ENCODE measurements at regions not wholly inside any gene's neighbourhood (a gene's known extent, or its start where the extent isn't known, plus 50 kb on each side); places are given as distances from the start of the nearest gene placed in this dataset.

- ChIA-PET CTCF (interaction anchor here (1.1 kb wide), 1 partner anchor 11 kb away, joined by 4 read pairs; no protein-coding TSS in a partner anchor), POLR2A (no interaction called here)
- TF ChIP-seq CTCF (IDR thresholded peaks at IDR 0.05; ENCODE audit: control extremely low read depth, extremely low read depth, low read depth, missing control alignments), result no peak
- no peak for DNase-seq (ENCODE audit: extremely low spot score)
Observed at GRCh38 chr5:143642791-143643190, 169.2 kb upstream of the HMHB1 start.

- DNase-seq (ENCODE audit: extremely low spot score), result peak; percentile 30
- TF ChIP-seq CTCF (IDR thresholded peaks at IDR 0.05; ENCODE audit: control extremely low read depth, extremely low read depth, low read depth, missing control alignments), result no peak
- ChIA-PET POLR2A (no interaction called here), CTCF (interaction anchor here (1.1 to 1.9 kb wide), 5 partner anchors 9 to 17 kb away, joined by 3 to 7 read pairs (median 4); no protein-coding TSS in a partner anchor)
Observed at GRCh38 chr5:143641549-143642355, 170.2 kb upstream of the HMHB1 start.

DNA sequence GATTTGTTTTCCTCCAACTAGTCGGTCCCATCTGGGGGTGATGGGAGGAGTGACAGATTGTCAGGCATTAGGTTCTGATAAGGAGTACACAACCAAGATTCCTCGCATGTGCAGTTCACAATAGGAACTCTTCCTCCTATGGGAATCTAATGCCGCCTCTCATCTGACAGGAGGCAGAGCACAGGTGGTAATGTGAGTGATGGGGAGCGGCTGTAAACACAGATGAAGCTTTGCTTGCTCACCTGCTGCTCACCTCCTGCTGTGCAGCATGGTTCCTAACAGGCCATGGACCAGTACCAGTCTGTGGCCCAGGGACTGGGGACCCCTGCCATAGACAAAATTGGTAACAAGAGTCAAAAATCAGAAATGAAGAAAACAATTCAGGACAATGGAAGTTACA, 173.3 kb upstream of the HMHB1 start:
- ChIA-PET POLR2A (no interaction called here), CTCF (no interaction called here)
- no peak for TF ChIP-seq CTCF (IDR thresholded peaks at IDR 0.05; ENCODE audit: control extremely low read depth, extremely low read depth, low read depth, missing control alignments)
- DNase-seq (ENCODE audit: extremely low spot score), result no peak

- DNase-seq (ENCODE audit: extremely low spot score), result no peak
- ChIA-PET POLR2A (no interaction called here), CTCF (interaction anchor here (0.9 to 1.0 kb wide), 2 partner anchors 12 to 46 kb away, joined by 3 to 4 read pairs; no protein-coding TSS in a partner anchor)
- no peak for TF ChIP-seq CTCF (IDR thresholded peaks at IDR 0.05; ENCODE audit: control extremely low read depth, extremely low read depth, low read depth, missing control alignments)
Observed at GRCh38 chr5:143636931-143637528, 174.9 kb upstream of the HMHB1 start.

DNA sequence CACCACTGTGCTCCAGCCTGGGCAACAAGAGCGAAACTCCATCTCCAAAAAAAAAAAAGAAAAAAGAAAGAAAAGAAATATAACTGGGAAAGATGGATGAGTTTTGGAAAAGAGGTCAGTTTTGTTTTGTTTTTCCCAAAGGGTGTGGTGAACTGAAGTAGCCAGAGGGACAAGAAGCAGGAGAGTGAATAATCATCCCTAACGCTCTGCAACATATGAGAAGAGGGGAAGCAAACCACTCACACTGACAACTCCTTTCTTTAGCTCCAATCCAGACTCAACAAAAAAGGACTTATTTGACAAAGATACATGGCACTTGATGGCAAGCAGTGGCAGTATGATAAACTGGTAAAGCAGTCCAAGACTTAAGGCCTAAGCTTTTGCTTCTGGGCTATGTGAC, 176.1 kb upstream of the HMHB1 start:
- no peak for DNase-seq (ENCODE audit: extremely low spot score)
- ChIA-PET CTCF (interaction anchor here (0.8 to 1.2 kb wide), 3 partner anchors 30 to 190 kb away, joined by 3 read pairs; no protein-coding TSS in a partner anchor), POLR2A (no interaction called here)
- TF ChIP-seq CTCF (IDR thresholded peaks at IDR 0.05; ENCODE audit: control extremely low read depth, extremely low read depth, low read depth, missing control alignments), result no peak

DNA sequence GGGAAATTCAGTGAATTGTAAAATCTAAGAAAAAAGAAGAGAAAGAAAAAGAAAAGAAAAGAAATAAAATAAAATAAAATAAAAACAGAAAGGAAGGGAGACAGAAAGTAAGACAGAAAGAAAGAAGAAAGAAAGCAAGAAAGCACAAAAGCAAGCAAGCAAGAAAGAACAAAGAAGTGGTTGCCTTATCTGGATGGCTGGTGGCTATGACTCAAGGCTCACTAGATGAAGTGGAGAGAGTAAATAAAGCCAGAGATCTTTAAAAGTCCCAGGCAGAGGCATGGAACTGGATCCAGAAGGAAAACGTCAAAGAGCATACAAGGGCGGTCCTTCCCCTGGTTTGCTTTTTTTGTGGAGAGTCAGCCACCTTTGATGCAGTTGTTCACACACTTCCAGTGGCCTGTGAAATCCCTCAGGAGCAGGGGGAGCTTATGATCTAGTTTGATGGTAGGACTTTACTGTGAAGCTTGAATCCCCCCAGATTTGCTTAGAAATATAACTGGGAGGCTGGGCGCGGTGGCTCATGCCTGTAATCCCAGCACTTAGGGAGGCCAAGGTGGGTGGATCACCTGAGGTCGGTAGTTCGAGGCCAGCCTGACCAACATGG, 176.7 kb upstream of the HMHB1 start:
- ChIA-PET CTCF (interaction anchor here (0.8 to 1.2 kb wide), 3 partner anchors 29 to 191 kb away, joined by 3 read pairs; no protein-coding TSS in a partner anchor), POLR2A (no interaction called here)
- no peak for DNase-seq (ENCODE audit: extremely low spot score)
- TF ChIP-seq CTCF (IDR thresholded peaks at IDR 0.05; ENCODE audit: control extremely low read depth, extremely low read depth, low read depth, missing control alignments), result no peak
